ENCODE measurements at regions not wholly inside any gene's neighbourhood (a gene's known extent, or its start where the extent isn't known, plus 50 kb on each side); places are given as distances from the start of the nearest gene placed in this dataset.

- CTCF ChIA-PET (ENCODE audit: partially characterized antibody) = no interaction called here
These were observed 203.4 kb upstream of the NMUR2 start for GRCh38 chr5:152608458-152608857.

DNA sequence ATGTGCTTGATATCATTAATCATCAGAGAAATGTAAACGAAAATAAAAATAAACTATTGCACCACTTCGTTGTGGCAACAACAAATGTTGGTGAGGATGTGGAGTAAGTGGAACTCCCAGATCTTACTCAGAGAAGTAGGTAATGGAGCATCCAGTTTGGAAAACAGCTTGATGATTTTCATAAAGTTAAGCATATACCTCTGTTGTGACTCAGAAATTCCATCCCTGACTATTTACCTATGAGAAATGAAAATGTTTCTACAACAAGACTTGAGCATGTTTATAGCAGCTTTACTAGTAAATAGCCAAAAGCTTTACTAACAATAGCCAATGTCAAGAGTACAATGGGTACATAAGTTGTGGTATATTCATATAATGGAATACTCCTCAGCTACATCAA lies 214.7 kb upstream of the NMUR2 start:
- Mint-ChIP-seq H3K4me3 (no peak overlapping the region), H3K4me1 (no peaks in the 10 kb centered on the region), H3K27ac (no peak overlapping the region), H3K27me3 (no peaks in the 10 kb centered on the region), H3K36me3 (no peaks in the 10 kb centered on the region), H3K9me3 (peaks cover 0 to 6% (median 0%) of the 10 kb centered on the region in 8 donors)
- ChIA-PET POLR2A (ENCODE audit: partially characterized antibody) (no interaction called here), CTCF (ENCODE audit: partially characterized antibody) (interaction anchor here (0.6 kb wide), 1 partner anchor 1012 kb away, joined by 3 read pairs; no protein-coding TSS in a partner anchor)
- Histone ChIP-seq H3K27me3 (ENCODE audit: insufficient read depth, low read length) (no peaks in the 10 kb centered on the region), H3K9me3 (ENCODE audit: control insufficient read depth in 1 of 2, low read length in 2 of 2) (no peaks in the 10 kb centered on the region), H3K4me1 (ENCODE audit: insufficient read depth, low read length) (no peaks in the 10 kb centered on the region), H3K27ac (ENCODE audit: low read depth, low read length) (no peak overlapping the region), H3K4me3 (ENCODE audit: low read length in 2 of 2) (no peak overlapping the region), H3K36me3 (ENCODE audit: insufficient read depth, low read length) (no peaks in the 10 kb centered on the region)
- intact Hi-C loops (cut with micrococcal nuclease) = no loop called here
- no peak for DNase-seq

More at GRCh38 chr5:152608458-152608857, 203.4 kb upstream of the NMUR2 start:
- no peak overlapping the region for H3K4me3 Mint-ChIP-seq
- Histone ChIP-seq H3K4me1 (ENCODE audit: insufficient read depth, low read length) (no peaks in the 10 kb centered on the region), H3K9me3 (ENCODE audit: control insufficient read depth in 1 of 2, low read length in 2 of 2) (no peaks in the 10 kb centered on the region), H3K4me3 (ENCODE audit: low read length in 2 of 2) (no peak overlapping the region), H3K27ac (ENCODE audit: low read depth, low read length) (no peak overlapping the region), H3K27me3 (ENCODE audit: insufficient read depth, low read length) (no peaks in the 10 kb centered on the region), H3K36me3 (ENCODE audit: insufficient read depth, low read length) (no peaks in the 10 kb centered on the region)
- H3K9me3 Mint-ChIP-seq = peaks cover 0 to 4% (median 0%) of the 10 kb centered on the region in 8 donors
- H3K36me3 Mint-ChIP-seq = no peaks in the 10 kb centered on the region
- H3K27ac Mint-ChIP-seq = no peak overlapping the region
- H3K27me3 Mint-ChIP-seq = peaks cover 0 to 1% of the 10 kb centered on the region in 2 donors
- H3K4me1 Mint-ChIP-seq = no peaks in the 10 kb centered on the region
- POLR2A ChIA-PET (ENCODE audit: partially characterized antibody) = no interaction called here
- intact Hi-C loops (cut with micrococcal nuclease) = no loop called here
- DNase-seq = no peak

- no peak overlapping the region for H3K27ac Mint-ChIP-seq
- Histone ChIP-seq H3K4me1 (ENCODE audit: insufficient read depth, low read length) (no peaks in the 10 kb centered on the region), H3K36me3 (ENCODE audit: insufficient read depth, low read length) (no peaks in the 10 kb centered on the region), H3K4me3 (ENCODE audit: low read length in 2 of 2) (no peak overlapping the region), H3K27me3 (ENCODE audit: insufficient read depth, low read length) (no peaks in the 10 kb centered on the region), H3K9me3 (ENCODE audit: control insufficient read depth in 1 of 2, low read length in 2 of 2) (no peaks in the 10 kb centered on the region), H3K27ac (ENCODE audit: low read depth, low read length) (no peak overlapping the region)
- no peak overlapping the region for H3K4me3 Mint-ChIP-seq
- H3K27me3 Mint-ChIP-seq = no peaks in the 10 kb centered on the region
- no peak for DNase-seq
- ChIA-PET CTCF (ENCODE audit: partially characterized antibody) (no interaction called here), POLR2A (ENCODE audit: partially characterized antibody) (no interaction called here)
- H3K4me1 Mint-ChIP-seq = no peaks in the 10 kb centered on the region
- no peaks in the 10 kb centered on the region for H3K36me3 Mint-ChIP-seq
- intact Hi-C loops (cut with micrococcal nuclease) = no loop called here
- H3K9me3 Mint-ChIP-seq = peaks cover 0 to 4% (median 0%) of the 10 kb centered on the region in 8 donors
These were observed 217.5 kb upstream of the NMUR2 start for GRCh38 chr5:152622628-152623027.

- H3K36me3 Mint-ChIP-seq = no peaks in the 10 kb centered on the region
- no peak for DNase-seq
- POLR2A ChIA-PET (ENCODE audit: partially characterized antibody) = no interaction called here
These were observed 218.9 kb upstream of the NMUR2 start for GRCh38 chr5:152623951-152624350.

GRCh38 chr5:152625696-152626095 lies 220.6 kb upstream of the NMUR2 start:
- no peak overlapping the region for H3K27ac ChIP-seq (ENCODE audit: low read depth, low read length)
- POLR2A ChIA-PET (ENCODE audit: partially characterized antibody) = no interaction called here
- intact Hi-C loops (cut with micrococcal nuclease) = no loop called here
- no peak for DNase-seq
- no peaks in the 10 kb centered on the region for H3K36me3 ChIP-seq (ENCODE audit: insufficient read depth, low read length)
- H3K36me3 Mint-ChIP-seq = no peaks in the 10 kb centered on the region
- CTCF ChIA-PET (ENCODE audit: partially characterized antibody) = no interaction called here
- no peak overlapping the region for H3K27ac Mint-ChIP-seq
- no peaks in the 10 kb centered on the region for H3K27me3 Mint-ChIP-seq
- no peak overlapping the region for H3K4me3 Mint-ChIP-seq
- H3K9me3 Mint-ChIP-seq = peaks cover 0 to 1% (median 0%) of the 10 kb centered on the region in 8 donors
- no peaks in the 10 kb centered on the region for H3K4me1 ChIP-seq (ENCODE audit: insufficient read depth, low read length)
- H3K4me1 Mint-ChIP-seq = no peaks in the 10 kb centered on the region
- no peaks in the 10 kb centered on the region for H3K9me3 ChIP-seq (ENCODE audit: control insufficient read depth in 1 of 2, low read length in 2 of 2)
- no peaks in the 10 kb centered on the region for H3K27me3 ChIP-seq (ENCODE audit: insufficient read depth, low read length)
- H3K4me3 ChIP-seq (ENCODE audit: low read length in 2 of 2) = no peak overlapping the region

More at GRCh38 chr5:152623951-152624350, 218.9 kb upstream of the NMUR2 start:
- no peaks in the 10 kb centered on the region for H3K4me1 Mint-ChIP-seq
- H3K9me3 Mint-ChIP-seq = peaks cover 0 to 1% (median 0%) of the 10 kb centered on the region in 8 donors
- intact Hi-C loops (cut with micrococcal nuclease) = no loop called here
- no peak overlapping the region for H3K4me3 Mint-ChIP-seq
- Histone ChIP-seq H3K27me3 (ENCODE audit: insufficient read depth, low read length) (no peaks in the 10 kb centered on the region), H3K9me3 (ENCODE audit: control insufficient read depth in 1 of 2, low read length in 2 of 2) (no peaks in the 10 kb centered on the region), H3K4me3 (ENCODE audit: low read length in 2 of 2) (no peak overlapping the region), H3K36me3 (ENCODE audit: insufficient read depth, low read length) (no peaks in the 10 kb centered on the region), H3K27ac (ENCODE audit: low read depth, low read length) (no peak overlapping the region), H3K4me1 (ENCODE audit: insufficient read depth, low read length) (no peaks in the 10 kb centered on the region)
- H3K27me3 Mint-ChIP-seq = no peaks in the 10 kb centered on the region
- no peak overlapping the region for H3K27ac Mint-ChIP-seq
- CTCF ChIA-PET (ENCODE audit: partially characterized antibody) = no interaction called here

GRCh38 chr5:152631221-152631620 lies 226.1 kb upstream of the NMUR2 start:
- CTCF ChIA-PET (ENCODE audit: partially characterized antibody) = no interaction called here
- H3K36me3 Mint-ChIP-seq = no peaks in the 10 kb centered on the region

DNA sequence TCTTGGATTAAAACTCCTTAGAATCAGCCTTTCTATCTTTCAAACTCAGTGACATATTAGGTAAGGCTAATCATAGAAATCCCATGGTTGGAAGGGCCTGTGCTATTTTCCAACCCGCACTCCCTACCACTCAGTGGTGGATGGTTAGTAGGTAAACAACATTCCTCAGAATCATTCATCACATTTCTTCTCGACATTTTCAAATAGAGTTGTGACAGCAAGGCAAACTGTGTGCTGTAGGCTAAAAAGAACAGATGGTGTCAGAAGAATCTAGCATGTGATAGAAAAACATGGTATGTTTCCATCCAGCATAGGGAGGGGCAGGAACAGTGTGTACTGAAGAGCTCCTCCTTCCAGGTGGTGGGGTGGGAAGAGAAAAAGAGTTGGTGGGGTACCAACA lies 227.3 kb upstream of the NMUR2 start:
- no peak overlapping the region for H3K4me3 Mint-ChIP-seq
- no peaks in the 10 kb centered on the region for H3K36me3 Mint-ChIP-seq
- ChIA-PET CTCF (ENCODE audit: partially characterized antibody) (no interaction called here), POLR2A (ENCODE audit: partially characterized antibody) (no interaction called here)
- Histone ChIP-seq H3K4me3 (ENCODE audit: low read length in 2 of 2) (no peak overlapping the region), H3K27me3 (ENCODE audit: insufficient read depth, low read length) (no peaks in the 10 kb centered on the region), H3K36me3 (ENCODE audit: insufficient read depth, low read length) (no peaks in the 10 kb centered on the region), H3K4me1 (ENCODE audit: insufficient read depth, low read length) (no peaks in the 10 kb centered on the region), H3K27ac (ENCODE audit: low read depth, low read length) (no peak overlapping the region), H3K9me3 (ENCODE audit: control insufficient read depth in 1 of 2, low read length in 2 of 2) (no peaks in the 10 kb centered on the region)
- no peak overlapping the region for H3K27ac Mint-ChIP-seq
- no peaks in the 10 kb centered on the region for H3K4me1 Mint-ChIP-seq
- peaks cover 0 to 3% (median 0%) of the 10 kb centered on the region in 8 donors for H3K9me3 Mint-ChIP-seq
- no peak for DNase-seq
- H3K27me3 Mint-ChIP-seq = no peaks in the 10 kb centered on the region
- intact Hi-C loops (cut with micrococcal nuclease) = no loop called here

More at GRCh38 chr5:152631221-152631620, 226.1 kb upstream of the NMUR2 start:
- Histone ChIP-seq H3K36me3 (ENCODE audit: insufficient read depth, low read length) (no peaks in the 10 kb centered on the region), H3K27ac (ENCODE audit: low read depth, low read length) (no peak overlapping the region), H3K4me3 (ENCODE audit: low read length in 2 of 2) (no peak overlapping the region), H3K27me3 (ENCODE audit: insufficient read depth, low read length) (no peaks in the 10 kb centered on the region), H3K9me3 (ENCODE audit: control insufficient read depth in 1 of 2, low read length in 2 of 2) (no peaks in the 10 kb centered on the region), H3K4me1 (ENCODE audit: insufficient read depth, low read length) (no peaks in the 10 kb centered on the region)
- POLR2A ChIA-PET (ENCODE audit: partially characterized antibody) = no interaction called here
- no peak for DNase-seq
- Mint-ChIP-seq H3K4me1 (no peaks in the 10 kb centered on the region), H3K27me3 (no peaks in the 10 kb centered on the region), H3K9me3 (peaks cover 0 to 3% (median 0%) of the 10 kb centered on the region in 8 donors), H3K27ac (no peak overlapping the region), H3K4me3 (no peak overlapping the region)
- intact Hi-C loops (cut with micrococcal nuclease) = no loop called here

DNA sequence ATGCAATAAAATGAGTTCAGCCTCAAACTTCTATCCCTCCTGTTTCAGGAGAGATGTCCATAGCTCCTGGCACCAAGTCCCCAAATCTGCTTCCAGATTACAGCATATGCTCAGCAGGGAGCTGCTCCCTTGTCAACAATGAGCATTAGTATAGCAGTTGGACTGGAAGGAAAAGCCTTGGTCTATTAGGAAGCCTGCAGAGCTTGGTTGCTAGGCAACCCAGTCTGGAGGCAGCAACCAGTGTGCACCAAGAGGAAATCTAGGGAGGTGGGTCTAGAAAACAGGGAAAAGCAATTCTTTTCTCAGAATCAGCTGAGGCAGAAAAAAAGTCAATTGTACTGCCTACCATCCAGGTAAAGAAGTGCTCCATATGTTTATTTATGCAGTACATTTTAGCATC lies 229.5 kb upstream of the NMUR2 start:
- Histone ChIP-seq H3K9me3 (ENCODE audit: control insufficient read depth in 1 of 2, low read length in 2 of 2) (no peaks in the 10 kb centered on the region), H3K4me3 (ENCODE audit: low read length in 2 of 2) (no peak overlapping the region), H3K27me3 (ENCODE audit: insufficient read depth, low read length) (no peaks in the 10 kb centered on the region), H3K36me3 (ENCODE audit: insufficient read depth, low read length) (no peaks in the 10 kb centered on the region), H3K4me1 (ENCODE audit: insufficient read depth, low read length) (no peaks in the 10 kb centered on the region), H3K27ac (ENCODE audit: low read depth, low read length) (no peak overlapping the region)
- no peaks in the 10 kb centered on the region for H3K4me1 Mint-ChIP-seq
- no peak overlapping the region for H3K27ac Mint-ChIP-seq
- ChIA-PET CTCF (ENCODE audit: partially characterized antibody) (no interaction called here), POLR2A (ENCODE audit: partially characterized antibody) (no interaction called here)
- no peak overlapping the region for H3K4me3 Mint-ChIP-seq
- H3K9me3 Mint-ChIP-seq = peaks cover 0 to 8% (median 0%) of the 10 kb centered on the region in 8 donors
- no peak for DNase-seq
- H3K27me3 Mint-ChIP-seq = no peaks in the 10 kb centered on the region
- intact Hi-C loops (cut with micrococcal nuclease) = no loop called here
- no peaks in the 10 kb centered on the region for H3K36me3 Mint-ChIP-seq
